ENCODE measurements at regions not wholly inside any gene's neighbourhood (a gene's known extent, or its start where the extent isn't known, plus 50 kb on each side); places are given as distances from the start of the nearest gene placed in this dataset.

GRCh38 chr11:110992481-110992880, 253.0 kb upstream of the POU2AF2 start:
- Histone ChIP-seq H3K27me3 (ENCODE audit: control insufficient read depth, insufficient read depth) (no peaks in the 10 kb centered on the region), H3K9me3 (ENCODE audit: control insufficient read depth, low read length) (no peaks in the 10 kb centered on the region), H3K4me3 (ENCODE audit: low read length) (no peak overlapping the region), H3K27ac (ENCODE audit: low read length) (no peak overlapping the region), H3K4me1 (ENCODE audit: control insufficient read depth, insufficient read depth, low read length) (peaks cover 2% of the 10 kb centered on the region)
- intact Hi-C loops (cut with DNase I), result no loop called here
- ATAC-seq (no peak), DNase-seq (no peak)
- 42% methylated on average over 1 of the region's 1 CpG for WGBS

DNA sequence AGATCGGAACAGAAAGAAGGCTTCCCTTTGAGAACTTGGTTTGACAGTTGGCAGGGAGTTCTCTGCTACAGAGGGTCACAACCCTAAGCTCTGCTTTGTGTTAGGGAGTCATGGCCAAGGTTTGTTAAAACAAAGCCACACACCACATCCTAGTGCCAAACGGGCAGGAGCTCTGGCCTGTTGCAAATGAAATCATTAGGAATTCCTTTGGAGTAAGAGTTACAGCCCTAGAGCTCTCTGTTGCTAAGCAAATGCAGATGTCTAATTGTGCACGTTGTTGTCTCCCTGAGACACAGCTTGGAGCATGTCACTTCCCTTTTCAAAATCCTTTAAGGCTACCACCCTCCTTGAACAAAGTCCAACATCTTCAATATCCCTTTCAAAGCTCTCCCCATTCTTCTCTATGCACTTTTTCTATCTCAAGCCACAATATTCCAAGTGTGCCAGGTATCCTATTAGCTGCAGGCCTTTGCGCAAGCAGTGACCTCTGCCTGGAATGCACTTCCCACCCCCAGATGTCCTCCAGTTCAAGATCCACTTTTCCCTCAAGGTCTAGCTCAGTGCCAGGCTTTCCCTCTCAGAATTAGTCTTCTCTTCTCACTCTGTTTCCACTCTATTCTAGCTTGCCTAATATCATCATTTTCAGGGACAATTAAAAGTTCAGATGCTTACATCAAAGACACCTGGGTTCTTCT, 253.7 kb upstream of the POU2AF2 start:
- DNase-seq, result peak in 2 of 3 donors; percentile 16 to 54
- no peaks in the 10 kb centered on the region for H3K27me3 ChIP-seq (ENCODE audit: control insufficient read depth, insufficient read depth)
- H3K4me1 ChIP-seq (ENCODE audit: control insufficient read depth, insufficient read depth, low read length), result peaks cover 2% of the 10 kb centered on the region
- H3K27ac ChIP-seq (ENCODE audit: low read length), result no peak overlapping the region
- WGBS, result 49% methylated on average over 4 of the region's 4 CpGs
- no peaks in the 10 kb centered on the region for H3K9me3 ChIP-seq (ENCODE audit: control insufficient read depth, low read length)
- no peak overlapping the region for H3K4me3 ChIP-seq (ENCODE audit: low read length)
- intact Hi-C loops (cut with DNase I), result no loop called here
- peak in 1 of 2 donors; percentile 48 for ATAC-seq

DNA sequence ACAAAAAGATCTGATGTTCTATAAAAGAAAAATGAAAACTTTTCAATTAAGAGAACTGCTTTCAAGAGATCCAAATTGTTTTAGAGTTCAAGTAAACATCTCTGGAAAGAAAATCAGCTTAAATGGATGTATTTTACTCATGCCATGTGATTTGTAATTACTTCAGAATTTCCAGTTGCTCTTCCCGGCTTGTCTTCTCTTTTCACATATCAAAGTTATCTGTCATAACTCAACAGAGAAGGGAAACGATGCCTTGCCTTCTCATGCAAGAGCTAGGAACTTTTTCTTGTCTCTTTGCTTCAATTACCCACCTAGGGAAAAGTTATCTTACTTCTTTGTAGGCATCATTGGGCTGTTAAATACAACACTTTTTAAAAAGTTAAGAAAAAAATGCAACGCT, 255.2 kb upstream of the POU2AF2 start:
- H3K27me3 ChIP-seq (ENCODE audit: control insufficient read depth, insufficient read depth), result no peaks in the 10 kb centered on the region
- 57% methylated on average over 3 of the region's 3 CpGs for WGBS
- no peaks in the 10 kb centered on the region for H3K9me3 ChIP-seq (ENCODE audit: control insufficient read depth, low read length)
- DNase-seq, result no peak
- ATAC-seq, result no peak
- intact Hi-C loops (cut with DNase I), result no loop called here
- H3K4me1 ChIP-seq (ENCODE audit: control insufficient read depth, insufficient read depth, low read length), result peaks cover 2% of the 10 kb centered on the region
- H3K27ac ChIP-seq (ENCODE audit: low read length), result no peak overlapping the region
- H3K4me3 ChIP-seq (ENCODE audit: low read length), result no peak overlapping the region

DNA sequence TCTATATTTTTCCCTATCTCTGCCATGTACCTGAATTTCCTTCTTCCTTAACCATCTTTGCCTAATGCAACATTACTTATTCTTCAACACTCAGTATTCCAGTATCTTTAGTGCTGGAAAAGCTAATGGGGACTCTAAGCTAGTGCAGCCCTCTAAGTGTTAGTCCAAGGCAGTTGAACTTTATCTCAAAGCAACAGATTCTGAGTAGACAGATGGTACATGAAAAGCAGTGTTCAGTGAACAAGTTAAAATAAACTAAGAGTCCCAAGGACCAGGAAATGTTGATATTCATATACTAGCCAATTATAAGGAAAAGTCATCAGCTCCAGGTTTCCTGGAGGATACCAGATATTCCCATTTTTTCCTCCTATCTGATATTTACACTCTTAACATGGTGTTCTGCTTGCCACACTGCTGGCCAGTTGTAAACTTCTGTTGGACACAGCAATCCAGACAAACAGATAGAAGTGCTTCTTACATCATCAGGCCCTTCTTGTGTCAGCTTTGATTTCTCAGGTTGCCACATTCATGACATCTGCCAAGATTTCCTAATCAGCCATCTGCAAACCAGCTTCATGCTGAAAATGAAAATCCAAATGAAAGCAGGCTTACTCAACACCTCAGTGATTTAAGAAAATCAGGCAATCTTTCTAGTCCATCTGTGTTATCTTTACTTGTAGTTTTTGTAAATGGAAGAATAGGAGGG, 255.9 kb upstream of the POU2AF2 start:
- DNase-seq, result no peak
- no peak overlapping the region for H3K4me3 ChIP-seq (ENCODE audit: low read length)
- no peaks in the 10 kb centered on the region for H3K27me3 ChIP-seq (ENCODE audit: control insufficient read depth, insufficient read depth)
- peaks cover 2% of the 10 kb centered on the region for H3K4me1 ChIP-seq (ENCODE audit: control insufficient read depth, insufficient read depth, low read length)
- no peak for ATAC-seq
- H3K27ac ChIP-seq (ENCODE audit: low read length), result no peak overlapping the region
- intact Hi-C loops (cut with DNase I), result no loop called here
- H3K9me3 ChIP-seq (ENCODE audit: control insufficient read depth, low read length), result no peaks in the 10 kb centered on the region

DNA sequence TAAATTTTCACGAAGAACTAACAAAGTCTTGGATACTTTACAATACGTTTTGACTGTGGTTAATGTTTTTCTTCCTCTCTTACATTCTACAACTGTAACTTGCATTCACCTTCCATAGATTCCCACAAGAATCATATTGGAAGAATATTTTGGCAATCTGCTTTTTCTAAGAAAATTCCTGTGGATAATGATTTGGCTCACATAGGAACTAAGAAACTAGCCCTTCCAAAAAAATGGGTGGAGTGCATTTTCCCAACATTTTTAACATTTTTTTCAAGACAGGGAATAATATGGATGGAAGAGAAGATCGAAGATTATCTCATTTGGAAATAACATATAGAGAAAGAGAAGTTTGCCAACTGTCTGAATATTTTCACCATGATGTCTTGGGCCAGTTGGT, 256.9 kb upstream of the POU2AF2 start:
- H3K9me3 ChIP-seq (ENCODE audit: control insufficient read depth, low read length), result no peaks in the 10 kb centered on the region
- H3K27ac ChIP-seq (ENCODE audit: low read length), result no peak overlapping the region
- H3K27me3 ChIP-seq (ENCODE audit: control insufficient read depth, insufficient read depth), result no peaks in the 10 kb centered on the region
- no peak overlapping the region for H3K4me3 ChIP-seq (ENCODE audit: low read length)
- 62% methylated on average over 3 of the region's 3 CpGs for WGBS
- intact Hi-C loops (cut with DNase I), result no loop called here
- peaks cover 2% of the 10 kb centered on the region for H3K4me1 ChIP-seq (ENCODE audit: control insufficient read depth, insufficient read depth, low read length)
- ATAC-seq (no peak), DNase-seq (no peak)

GRCh38 chr11:110986016-110986415, 259.5 kb upstream of the POU2AF2 start:
- Histone ChIP-seq H3K9me3 (ENCODE audit: control insufficient read depth, low read length) (no peaks in the 10 kb centered on the region), H3K4me1 (ENCODE audit: control insufficient read depth, insufficient read depth, low read length) (no peaks in the 10 kb centered on the region), H3K27me3 (ENCODE audit: control insufficient read depth, insufficient read depth) (no peaks in the 10 kb centered on the region), H3K4me3 (ENCODE audit: low read length) (no peak overlapping the region), H3K27ac (ENCODE audit: low read length) (no peak overlapping the region)
- WGBS, result 81% methylated on average over 7 of the region's 7 CpGs
- no peak for ATAC-seq
- no peak for DNase-seq
- intact Hi-C loops (cut with DNase I), result no loop called here

- H3K4me1 ChIP-seq (ENCODE audit: control insufficient read depth, insufficient read depth, low read length), result no peaks in the 10 kb centered on the region
- H3K27me3 ChIP-seq (ENCODE audit: control insufficient read depth, insufficient read depth), result no peaks in the 10 kb centered on the region
- no peak overlapping the region for H3K4me3 ChIP-seq (ENCODE audit: low read length)
- DNase-seq (no peak), ATAC-seq (no peak)
- no peaks in the 10 kb centered on the region for H3K9me3 ChIP-seq (ENCODE audit: control insufficient read depth, low read length)
- H3K27ac ChIP-seq (ENCODE audit: low read length), result no peak overlapping the region
- intact Hi-C loops (cut with DNase I), result no loop called here
Measured at GRCh38 chr11:110985547-110985946, 260.0 kb upstream of the POU2AF2 start.

- H3K4me1 ChIP-seq (ENCODE audit: control insufficient read depth, insufficient read depth, low read length), result no peaks in the 10 kb centered on the region
- intact Hi-C loops (cut with DNase I), result no loop called here
- no peaks in the 10 kb centered on the region for H3K27me3 ChIP-seq (ENCODE audit: control insufficient read depth, insufficient read depth)
- DNase-seq (no peak), ATAC-seq (no peak)
- H3K27ac ChIP-seq (ENCODE audit: low read length), result no peak overlapping the region
- H3K9me3 ChIP-seq (ENCODE audit: control insufficient read depth, low read length), result no peaks in the 10 kb centered on the region
- 79% methylated on average over 1 of the region's 1 CpG for WGBS
- no peak overlapping the region for H3K4me3 ChIP-seq (ENCODE audit: low read length)
Measured at GRCh38 chr11:110984693-110985092, 260.8 kb upstream of the POU2AF2 start.

GRCh38 chr11:110984147-110984546, 261.4 kb upstream of the POU2AF2 start:
- intact Hi-C loops (cut with DNase I), result no loop called here
- H3K4me3 ChIP-seq (ENCODE audit: low read length), result no peak overlapping the region
- H3K27ac ChIP-seq (ENCODE audit: low read length), result no peak overlapping the region
- ATAC-seq (no peak), DNase-seq (no peak)
- H3K27me3 ChIP-seq (ENCODE audit: control insufficient read depth, insufficient read depth), result no peaks in the 10 kb centered on the region
- 78% methylated on average over 2 of the region's 2 CpGs for WGBS
- H3K9me3 ChIP-seq (ENCODE audit: control insufficient read depth, low read length), result no peaks in the 10 kb centered on the region
- no peaks in the 10 kb centered on the region for H3K4me1 ChIP-seq (ENCODE audit: control insufficient read depth, insufficient read depth, low read length)

DNA sequence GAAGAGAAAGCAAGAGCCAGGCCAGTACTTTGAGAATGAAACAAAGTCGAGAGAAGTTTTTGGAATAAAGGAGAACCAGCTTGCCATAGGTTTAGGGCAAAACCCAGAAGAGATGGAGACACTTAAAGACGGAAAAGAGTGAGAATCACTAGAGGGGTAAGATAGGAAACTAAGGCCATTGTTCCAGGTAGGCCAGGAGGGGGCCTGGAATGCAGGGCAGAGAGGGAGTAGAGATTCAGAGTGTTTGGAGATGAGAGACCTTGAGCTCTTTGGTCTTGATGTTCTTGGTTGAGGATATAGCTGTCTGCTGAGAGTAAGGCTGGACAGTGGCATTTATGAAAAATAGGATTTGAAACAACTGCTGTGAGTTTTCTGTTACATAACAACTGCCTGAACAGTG, 263.3 kb upstream of the POU2AF2 start:
- WGBS, result 93% methylated on average over 2 of the region's 2 CpGs
- intact Hi-C loops (cut with DNase I), result no loop called here
- H3K27ac ChIP-seq (ENCODE audit: low read length), result no peak overlapping the region

GRCh38 chr11:110979696-110980095, 265.8 kb upstream of the POU2AF2 start:
- no peak overlapping the region for H3K4me3 ChIP-seq (ENCODE audit: low read length)
- WGBS, result 74% methylated on average over 1 of the region's 1 CpG
- H3K9me3 ChIP-seq (ENCODE audit: control insufficient read depth, low read length), result no peaks in the 10 kb centered on the region
- no peaks in the 10 kb centered on the region for H3K4me1 ChIP-seq (ENCODE audit: control insufficient read depth, insufficient read depth, low read length)
- H3K27ac ChIP-seq (ENCODE audit: low read length), result no peak overlapping the region
- H3K27me3 ChIP-seq (ENCODE audit: control insufficient read depth, insufficient read depth), result no peaks in the 10 kb centered on the region
- ATAC-seq (no peak), DNase-seq (no peak)
- intact Hi-C loops (cut with DNase I), result no loop called here

More for the DNA sequence above, 263.3 kb upstream of the POU2AF2 start:
- Histone ChIP-seq H3K4me3 (ENCODE audit: low read length) (no peak overlapping the region), H3K4me1 (ENCODE audit: control insufficient read depth, insufficient read depth, low read length) (no peaks in the 10 kb centered on the region), H3K9me3 (ENCODE audit: control insufficient read depth, low read length) (no peaks in the 10 kb centered on the region), H3K27me3 (ENCODE audit: control insufficient read depth, insufficient read depth) (no peaks in the 10 kb centered on the region)
- no peak for ATAC-seq
- DNase-seq, result no peak

Measured in right cardiac atrium (tissue), 5 donors.